ENCODE measurements at regions not wholly inside any gene's neighbourhood (a gene's known extent, or its start where the extent isn't known, plus 50 kb on each side); places are given as distances from the start of the nearest gene placed in this dataset.
"Not testable (repeated sequence)": the region's sequence is repeated elsewhere in the genome, so short reads cannot be mapped to it uniquely, and the experiment has no call there.

- WGBS, 3 donors = 53 to 71% (median 63%) methylated on average over 1 of the region's 1 CpG
- DNase-seq (no peak), FAIRE-seq (no peak)
- no peak overlapping the region for H3K27ac ChIP-seq (ENCODE audit: low read depth in 1 of 3, low read length in 2 of 3)
- no peaks in the 10 kb centered on the region for H3K4me1 ChIP-seq (ENCODE audit: control insufficient read depth in 3 of 3, insufficient read depth in 2 of 3, low read depth in 1 of 3, low read length in 2 of 3)
- H3K36me3 ChIP-seq (ENCODE audit: control insufficient read depth in 3 of 3, insufficient read depth in 2 of 3, low read depth in 1 of 3, low read length in 3 of 3) = no peaks in the 10 kb centered on the region
- H3K9me3 ChIP-seq (ENCODE audit: control insufficient read depth in 2 of 2, insufficient read depth in 1 of 2, low read depth in 1 of 2, low read length in 1 of 2) = peaks cover 0 to 3% of the 10 kb centered on the region in 2 donors
- no peaks in the 10 kb centered on the region for H3K27me3 ChIP-seq (ENCODE audit: control insufficient read depth in 3 of 3, insufficient read depth in 3 of 3, low read length in 3 of 3)
- H3K4me3 ChIP-seq (ENCODE audit: low read depth in 1 of 3, low read length in 3 of 3) = no peak overlapping the region
Measured at GRCh38 chr13:69050696-69051095, 1056.9 kb upstream of the ATXN8OS start.

DNA sequence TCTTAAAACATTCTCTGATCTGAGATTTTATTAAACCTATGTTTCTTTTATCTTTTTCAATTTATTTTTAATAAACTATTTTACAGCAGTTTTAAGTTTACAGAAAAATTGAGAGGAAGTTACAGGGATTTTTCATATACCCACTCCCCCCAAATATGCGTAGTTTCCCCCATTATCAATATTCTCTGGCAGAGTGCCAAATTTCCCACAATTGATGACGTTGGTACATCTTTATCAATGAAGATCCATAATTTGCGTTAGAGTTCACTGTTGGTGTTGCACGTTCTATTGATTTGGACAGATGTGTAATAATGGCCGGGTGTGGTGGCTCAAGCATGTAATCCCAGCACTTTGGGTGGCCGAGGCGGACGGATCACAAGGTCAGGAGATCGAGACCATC lies 1063.0 kb upstream of the ATXN8OS start:
- H3K4me3 ChIP-seq (ENCODE audit: low read depth in 1 of 3, low read length in 3 of 3) = no peak overlapping the region
- no peaks in the 10 kb centered on the region for H3K9me3 ChIP-seq (ENCODE audit: control insufficient read depth in 2 of 2, insufficient read depth in 1 of 2, low read depth in 1 of 2, low read length in 1 of 2)
- H3K36me3 ChIP-seq (ENCODE audit: control insufficient read depth in 3 of 3, insufficient read depth in 2 of 3, low read depth in 1 of 3, low read length in 3 of 3) = no peaks in the 10 kb centered on the region
- DNase-seq = no peak
- no peak overlapping the region for H3K27ac ChIP-seq (ENCODE audit: low read depth in 1 of 3, low read length in 2 of 3)
- H3K4me1 ChIP-seq (ENCODE audit: control insufficient read depth in 3 of 3, insufficient read depth in 2 of 3, low read depth in 1 of 3, low read length in 2 of 3) = no peaks in the 10 kb centered on the region
- no peaks in the 10 kb centered on the region for H3K27me3 ChIP-seq (ENCODE audit: control insufficient read depth in 3 of 3, insufficient read depth in 3 of 3, low read length in 3 of 3)
- WGBS, 3 donors = 82 to 90% (median 82%) methylated on average over 9 of the region's 9 CpGs
- FAIRE-seq = no peak

DNA sequence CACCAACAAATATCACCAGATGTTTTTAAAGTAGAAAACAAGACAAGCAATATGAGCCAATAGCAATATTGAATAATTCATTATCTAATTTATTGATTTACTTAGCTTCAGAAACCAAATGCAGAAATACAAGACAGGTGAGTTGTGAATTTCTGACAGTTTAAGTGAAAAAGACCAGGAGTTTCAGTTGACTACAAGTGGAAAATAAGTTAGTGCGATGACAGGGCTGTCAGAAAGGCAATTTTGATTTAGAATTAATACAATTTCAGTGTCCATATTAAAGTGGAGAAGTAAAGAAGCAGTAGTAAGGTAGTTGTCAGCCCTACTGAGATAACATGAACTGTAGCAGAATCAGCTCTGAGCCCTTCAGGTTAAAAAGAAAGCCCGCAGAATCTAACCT lies 1066.7 kb upstream of the ATXN8OS start:
- Histone ChIP-seq H3K9me3 (ENCODE audit: control insufficient read depth in 2 of 2, insufficient read depth in 1 of 2, low read depth in 1 of 2, low read length in 1 of 2) (no peaks in the 10 kb centered on the region), H3K4me3 (ENCODE audit: low read depth in 1 of 3, low read length in 3 of 3) (no peak overlapping the region), H3K27me3 (ENCODE audit: control insufficient read depth in 3 of 3, insufficient read depth in 3 of 3, low read length in 3 of 3) (no peaks in the 10 kb centered on the region), H3K36me3 (ENCODE audit: control insufficient read depth in 3 of 3, insufficient read depth in 2 of 3, low read depth in 1 of 3, low read length in 3 of 3) (no peaks in the 10 kb centered on the region), H3K4me1 (ENCODE audit: control insufficient read depth in 3 of 3, insufficient read depth in 2 of 3, low read depth in 1 of 3, low read length in 2 of 3) (no peaks in the 10 kb centered on the region), H3K27ac (ENCODE audit: low read depth in 1 of 3, low read length in 2 of 3) (no peak overlapping the region)
- FAIRE-seq (no peak), DNase-seq (no peak)
- WGBS, 3 donors = 73 to 81% (median 81%) methylated on average over 2 of the region's 2 CpGs

- FAIRE-seq (no peak), DNase-seq (no peak)
- no peaks in the 10 kb centered on the region for H3K27me3 ChIP-seq (ENCODE audit: control insufficient read depth in 3 of 3, insufficient read depth in 3 of 3, low read length in 3 of 3)
- H3K4me3 ChIP-seq (ENCODE audit: low read depth in 1 of 3, low read length in 3 of 3) = no peak overlapping the region
- H3K4me1 ChIP-seq (ENCODE audit: control insufficient read depth in 3 of 3, insufficient read depth in 2 of 3, low read depth in 1 of 3, low read length in 2 of 3) = no peaks in the 10 kb centered on the region
- H3K27ac ChIP-seq (ENCODE audit: low read depth in 1 of 3, low read length in 2 of 3) = no peak overlapping the region
- no peaks in the 10 kb centered on the region for H3K36me3 ChIP-seq (ENCODE audit: control insufficient read depth in 3 of 3, insufficient read depth in 2 of 3, low read depth in 1 of 3, low read length in 3 of 3)
- no peaks in the 10 kb centered on the region for H3K9me3 ChIP-seq (ENCODE audit: control insufficient read depth in 2 of 2, insufficient read depth in 1 of 2, low read depth in 1 of 2, low read length in 1 of 2)
- WGBS, 3 donors = 85 to 87% (median 86%) methylated on average over 3 of the region's 3 CpGs
Measured at GRCh38 chr13:69035771-69036170, 1071.9 kb upstream of the ATXN8OS start.

- Histone ChIP-seq H3K4me3 (ENCODE audit: low read depth in 1 of 3, low read length in 3 of 3) (no peak overlapping the region), H3K27me3 (ENCODE audit: control insufficient read depth in 3 of 3, insufficient read depth in 3 of 3, low read length in 3 of 3) (no peaks in the 10 kb centered on the region), H3K4me1 (ENCODE audit: control insufficient read depth in 3 of 3, insufficient read depth in 2 of 3, low read depth in 1 of 3, low read length in 2 of 3) (no peaks in the 10 kb centered on the region), H3K27ac (ENCODE audit: low read depth in 1 of 3, low read length in 2 of 3) (no peak overlapping the region), H3K36me3 (ENCODE audit: control insufficient read depth in 3 of 3, insufficient read depth in 2 of 3, low read depth in 1 of 3, low read length in 3 of 3) (no peaks in the 10 kb centered on the region), H3K9me3 (ENCODE audit: control insufficient read depth in 2 of 2, insufficient read depth in 1 of 2, low read depth in 1 of 2, low read length in 1 of 2) (no peaks in the 10 kb centered on the region)
- FAIRE-seq = no peak
- no peak for DNase-seq
Measured at GRCh38 chr13:69028936-69029335, 1078.7 kb upstream of the ATXN8OS start.

DNA sequence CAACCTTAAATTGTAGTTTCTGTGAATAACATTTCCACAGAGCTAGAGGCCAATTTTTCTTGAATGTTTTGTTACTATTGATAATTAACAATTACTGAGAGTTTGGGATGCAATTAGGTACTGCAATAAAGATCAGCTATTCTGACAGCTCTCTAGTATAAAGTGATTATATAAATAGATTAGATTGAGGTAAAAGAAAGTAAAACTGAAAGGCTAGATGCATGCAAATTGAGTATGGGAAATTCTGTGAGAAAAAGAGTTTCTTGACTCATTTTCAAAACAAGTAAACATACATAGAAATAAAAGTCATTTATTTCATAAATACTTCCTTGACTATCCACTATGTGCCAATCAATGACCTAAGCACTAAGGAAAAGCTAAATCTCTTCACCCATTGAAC lies 1087.5 kb upstream of the ATXN8OS start:
- Histone ChIP-seq H3K36me3 (ENCODE audit: control insufficient read depth in 3 of 3, insufficient read depth in 2 of 3, low read depth in 1 of 3, low read length in 3 of 3) (no peaks in the 10 kb centered on the region), H3K4me3 (ENCODE audit: low read depth in 1 of 3, low read length in 3 of 3) (no peak overlapping the region), H3K4me1 (ENCODE audit: control insufficient read depth in 3 of 3, insufficient read depth in 2 of 3, low read depth in 1 of 3, low read length in 2 of 3) (no peaks in the 10 kb centered on the region), H3K27ac (ENCODE audit: low read depth in 1 of 3, low read length in 2 of 3) (no peak overlapping the region), H3K27me3 (ENCODE audit: control insufficient read depth in 3 of 3, insufficient read depth in 3 of 3, low read length in 3 of 3) (no peaks in the 10 kb centered on the region), H3K9me3 (ENCODE audit: control insufficient read depth in 2 of 2, insufficient read depth in 1 of 2, low read depth in 1 of 2, low read length in 1 of 2) (peaks cover 0 to 3% of the 10 kb centered on the region in 2 donors)
- FAIRE-seq (no peak), DNase-seq (no peak)

DNA sequence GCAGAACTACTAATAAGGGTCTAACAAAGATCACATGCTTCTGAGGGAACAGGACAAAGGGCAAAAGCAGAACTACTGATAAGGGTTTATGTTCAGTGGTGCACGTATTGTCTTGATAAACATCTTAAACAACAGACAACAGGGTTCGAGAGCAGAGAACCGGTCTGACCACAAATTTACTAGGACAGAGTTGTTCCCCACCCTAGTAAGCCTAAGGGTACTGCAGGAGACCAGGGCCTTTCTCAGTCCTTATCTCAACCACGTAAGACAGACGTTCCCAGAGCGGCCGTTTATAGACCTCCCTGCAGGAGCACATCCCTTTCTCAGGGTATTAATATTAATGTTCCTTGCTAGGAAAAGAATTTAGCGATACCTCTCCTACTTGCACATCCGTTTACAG lies 1089.5 kb upstream of the ATXN8OS start:
- H3K4me3 ChIP-seq (ENCODE audit: low read depth in 1 of 3, low read length in 3 of 3); H3K36me3 ChIP-seq (ENCODE audit: control insufficient read depth in 3 of 3, insufficient read depth in 2 of 3, low read depth in 1 of 3, low read length in 3 of 3); H3K4me1 ChIP-seq (ENCODE audit: control insufficient read depth in 3 of 3, insufficient read depth in 2 of 3, low read depth in 1 of 3, low read length in 2 of 3); H3K9me3 ChIP-seq (ENCODE audit: control insufficient read depth in 2 of 2, insufficient read depth in 1 of 2, low read depth in 1 of 2, low read length in 1 of 2); H3K27ac ChIP-seq (ENCODE audit: low read depth in 1 of 3, low read length in 2 of 3); DNase-seq; FAIRE-seq; H3K27me3 ChIP-seq (ENCODE audit: control insufficient read depth in 3 of 3, insufficient read depth in 3 of 3, low read length in 3 of 3): not testable (repeated sequence)
- WGBS, 3 donors = 37 to 65% (median 47%) methylated on average over 9 of the region's 9 CpGs

DNA sequence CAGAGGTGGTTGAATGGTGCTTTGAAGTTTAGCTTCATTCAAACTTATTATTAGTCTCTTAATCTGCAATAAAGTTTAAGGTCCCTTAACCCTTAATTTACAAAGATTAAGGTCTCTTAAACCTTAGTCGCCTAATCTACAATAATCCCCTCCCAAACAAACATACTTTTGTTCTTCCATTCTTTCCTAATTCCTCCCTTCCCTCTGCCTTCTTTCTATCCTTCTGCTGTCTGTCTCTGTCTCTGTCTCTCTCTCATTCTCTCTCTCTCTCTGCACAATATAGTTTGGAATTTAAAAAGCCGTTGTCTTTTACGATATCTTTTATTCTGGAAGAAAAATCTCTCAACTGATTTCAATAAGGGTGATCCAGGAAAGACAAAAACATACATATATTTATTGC lies 1096.8 kb upstream of the ATXN8OS start:
- no peaks in the 10 kb centered on the region for H3K27me3 ChIP-seq (ENCODE audit: control insufficient read depth in 3 of 3, insufficient read depth in 3 of 3, low read length in 3 of 3)
- H3K36me3 ChIP-seq (ENCODE audit: control insufficient read depth in 3 of 3, insufficient read depth in 2 of 3, low read depth in 1 of 3, low read length in 3 of 3) = no peaks in the 10 kb centered on the region
- H3K4me3 ChIP-seq (ENCODE audit: low read depth in 1 of 3, low read length in 3 of 3) = no peak overlapping the region
- no peak for DNase-seq
- no peaks in the 10 kb centered on the region for H3K4me1 ChIP-seq (ENCODE audit: control insufficient read depth in 3 of 3, insufficient read depth in 2 of 3, low read depth in 1 of 3, low read length in 2 of 3)
- H3K9me3 ChIP-seq (ENCODE audit: control insufficient read depth in 2 of 2, insufficient read depth in 1 of 2, low read depth in 1 of 2, low read length in 1 of 2) = peaks cover 0 to under 1% of the 10 kb centered on the region in 2 donors
- H3K27ac ChIP-seq (ENCODE audit: low read depth in 1 of 3, low read length in 2 of 3) = no peak overlapping the region
- WGBS, 3 donors = 69 to 87% (median 80%) methylated on average over 3 of the region's 3 CpGs
- no peak for FAIRE-seq

DNA sequence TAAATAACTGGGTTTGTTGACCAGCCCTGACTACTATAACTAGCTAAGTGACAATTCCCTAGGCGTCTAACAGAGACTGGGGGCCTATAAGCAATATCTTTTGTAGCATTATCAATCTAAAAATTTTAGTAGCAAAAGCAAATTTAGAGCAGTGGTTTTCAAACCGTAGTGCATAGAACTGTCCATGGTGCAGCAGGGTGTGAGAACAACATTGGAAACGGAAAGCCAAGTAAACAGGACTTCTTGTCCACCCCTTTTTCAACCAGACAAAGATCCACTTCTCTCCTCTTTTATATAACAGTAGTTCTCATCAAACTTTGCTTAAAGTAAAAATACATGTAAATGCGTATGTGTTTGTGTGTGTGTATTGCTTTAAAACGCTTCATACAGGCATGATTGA lies 1099.1 kb upstream of the ATXN8OS start:
- Histone ChIP-seq H3K9me3 (ENCODE audit: control insufficient read depth in 2 of 2, insufficient read depth in 1 of 2, low read depth in 1 of 2, low read length in 1 of 2) (no peaks in the 10 kb centered on the region), H3K36me3 (ENCODE audit: control insufficient read depth in 3 of 3, insufficient read depth in 2 of 3, low read depth in 1 of 3, low read length in 3 of 3) (no peaks in the 10 kb centered on the region), H3K27ac (ENCODE audit: low read depth in 1 of 3, low read length in 2 of 3) (no peak overlapping the region), H3K4me1 (ENCODE audit: control insufficient read depth in 3 of 3, insufficient read depth in 2 of 3, low read depth in 1 of 3, low read length in 2 of 3) (no peaks in the 10 kb centered on the region), H3K27me3 (ENCODE audit: control insufficient read depth in 3 of 3, insufficient read depth in 3 of 3, low read length in 3 of 3) (no peaks in the 10 kb centered on the region), H3K4me3 (ENCODE audit: low read depth in 1 of 3, low read length in 3 of 3) (no peak overlapping the region)
- DNase-seq (no peak), FAIRE-seq (no peak)
- WGBS, 3 donors = 74 to 81% (median 77%) methylated on average over 5 of the region's 5 CpGs
